Nucleus accumbens (tissue), 56 donors: ENCODE measurements at regions not wholly inside any gene's neighbourhood (a gene's known extent, or its start where the extent isn't known, plus 50 kb on each side); places are given as distances from the start of the nearest gene placed in this dataset.

Source experiments
- DNase-seq, 56 donors: peaks; one replicate each; lab custom pipeline; 2025; lab: John Stamatoyannopoulos, UW

GRCh38 chr13:111947876-111948275 lies 119.1 kb upstream of the SOX1 start:
- no peak for DNase-seq

GRCh38 chr13:111948281-111948680 lies 118.7 kb upstream of the SOX1 start:
- no peak for DNase-seq

GRCh38 chr13:111948811-111949210 lies 118.1 kb upstream of the SOX1 start:
- DNase-seq: no peak

GRCh38 chr13:111949311-111949710 lies 117.6 kb upstream of the SOX1 start:
- no peak for DNase-seq

- no peak for DNase-seq
Observed at GRCh38 chr13:111950697-111951096, 116.3 kb upstream of the SOX1 start.

GRCh38 chr13:111952032-111952431 lies 114.9 kb upstream of the SOX1 start:
- DNase-seq: no peak

- DNase-seq: no peak
Observed at GRCh38 chr13:111952814-111953213, 114.1 kb upstream of the SOX1 start.

- DNase-seq: no peak
Observed at GRCh38 chr13:111953546-111954178, 113.3 kb upstream of the SOX1 start.

GRCh38 chr13:111954661-111955411 lies 112.1 kb upstream of the SOX1 start:
- no peak for DNase-seq

- DNase-seq: no peak
Observed at GRCh38 chr13:111955412-111956065, 111.4 kb upstream of the SOX1 start.

GRCh38 chr13:111956261-111957151 lies 110.4 kb upstream of the SOX1 start:
- DNase-seq: no peak

GRCh38 chr13:111957913-111958450 lies 109.0 kb upstream of the SOX1 start:
- no peak for DNase-seq

GRCh38 chr13:111958612-111959395 lies 108.1 kb upstream of the SOX1 start:
- no peak for DNase-seq

- DNase-seq: no peak
Observed at GRCh38 chr13:111960152-111960772, 106.7 kb upstream of the SOX1 start.

GRCh38 chr13:111961236-111961635 lies 105.7 kb upstream of the SOX1 start:
- DNase-seq: no peak

GRCh38 chr13:111961651-111962192 lies 105.2 kb upstream of the SOX1 start:
- DNase-seq: no peak

- DNase-seq: no peak
Observed at GRCh38 chr13:111962431-111962891, 104.5 kb upstream of the SOX1 start.

GRCh38 chr13:111963031-111963430 lies 103.9 kb upstream of the SOX1 start:
- DNase-seq: no peak
